Colonic mucosa (tissue), 4 donors: ENCODE measurements at regions not wholly inside any gene's neighbourhood (a gene's known extent, or its start where the extent isn't known, plus 50 kb on each side); places are given as distances from the start of the nearest gene placed in this dataset.

Experiments used
- DNase-seq: peaks from one replicate; pipeline ENCODE4 v3.0.0-alpha.2; 2020
- H3K27ac ChIP-seq: fragments of 200-600 bp; one replicate; pipeline ENCODE4 v1.8.0; 2021
- H3K27me3 ChIP-seq: fragments of 200-600 bp; one replicate; pipeline ENCODE4 v1.8.0; 2021
- H3K36me3 ChIP-seq: fragments of 200-600 bp; one replicate; pipeline ENCODE4 v1.8.0; 2021
- H3K4me1 ChIP-seq: fragments of 200-600 bp; one replicate; pipeline ENCODE4 v1.8.0; 2021; ENCODE audit warnings: mild to moderate bottlenecking
- H3K4me3 ChIP-seq: fragments of 200-600 bp; one replicate; pipeline ENCODE4 v1.8.0; 2021
- H3K9ac ChIP-seq, 2 donors: one replicate each; pipeline ENCODE4 v1.7.0; 2013; ENCODE audit warnings: control low read depth in 2 of 2, low read depth in 2 of 2, low read length in 2 of 2
- H3K9me3 ChIP-seq: fragments of 200-600 bp; one replicate; pipeline ENCODE4 v1.8.0; 2021
- intact Hi-C: fragments of 100-400 bp; cut with DNase I; formaldehyde crosslinking; loops from one replicate; pipeline ENCODE4 v1.14.1; 2022
- TF ChIP-seq, protein P1 (sequence below): fragments of 200-600 bp; IDR thresholded peaks from one replicate; pipeline ENCODE4 v1.8.0; 2022; ENCODE audit warnings: antibody characterized with exemption, mild to moderate bottlenecking
- donor health status: healthy.
- donor health status: DM: no; HTN: no; CAD: no.
- donor health status: DM: no; HTN: no; CAD: no.

DNA sequence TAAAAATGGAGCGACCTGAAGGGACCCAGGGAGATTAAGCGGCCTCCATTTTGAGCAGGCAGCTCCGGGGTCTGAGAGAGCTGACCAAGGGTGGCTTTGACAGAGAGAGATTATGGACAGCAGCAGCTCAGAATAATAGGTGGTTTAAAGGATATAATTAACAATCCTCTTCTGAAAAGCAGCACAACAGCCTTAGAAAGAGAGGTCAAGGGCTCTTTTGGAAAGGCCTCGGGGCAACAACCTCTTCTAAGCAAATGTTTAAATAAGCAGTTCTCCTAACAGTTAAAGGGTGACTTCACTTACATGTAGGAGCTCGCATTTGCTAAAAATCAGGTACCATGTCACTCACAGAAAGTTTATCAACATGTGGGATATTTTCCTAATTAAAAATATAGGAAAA, 87.2 kb upstream of the FRMD6 start:
- no peak overlapping the region for H3K9ac ChIP-seq

DNA sequence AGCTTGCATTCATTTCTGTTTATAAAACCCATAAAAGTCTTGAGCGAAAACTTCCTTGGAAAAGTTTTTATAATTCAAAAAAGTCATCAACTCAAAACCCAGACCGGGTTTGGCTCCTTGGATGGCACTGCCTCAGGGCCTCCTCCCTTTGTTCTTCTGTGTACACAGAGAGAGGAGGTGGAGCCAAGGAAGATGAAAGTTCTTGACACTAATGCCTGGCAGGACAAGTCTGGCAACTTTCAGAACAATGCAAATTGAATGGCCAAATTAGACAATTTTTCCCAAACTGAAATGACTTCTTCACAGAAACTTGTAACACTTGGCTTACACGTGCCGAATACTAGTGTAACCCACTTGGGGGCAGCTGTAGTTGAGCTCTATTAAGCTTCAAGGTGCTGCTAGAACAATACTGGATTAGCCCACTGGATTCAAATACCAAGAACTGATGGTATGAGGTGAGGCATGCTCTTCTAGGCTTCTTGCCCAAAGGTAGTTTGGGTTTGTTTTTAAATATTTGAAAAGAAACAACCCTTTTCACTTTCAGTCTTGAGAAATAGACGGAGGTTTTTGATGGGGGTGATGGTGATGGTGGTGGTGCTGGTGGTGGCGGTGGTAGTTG, 86.6 kb upstream of the FRMD6 start:
- Histone ChIP-seq H3K27me3 (no peaks in the 10 kb centered on the region), H3K9ac (no peak overlapping the region), H3K9me3 (no peaks in the 10 kb centered on the region), H3K36me3 (no peaks in the 10 kb centered on the region), H3K4me1 (no peaks in the 10 kb centered on the region), H3K27ac (no peak overlapping the region), H3K4me3 (no peak overlapping the region)
- intact Hi-C loops = no loop called here
- TF ChIP-seq, protein P1, sequence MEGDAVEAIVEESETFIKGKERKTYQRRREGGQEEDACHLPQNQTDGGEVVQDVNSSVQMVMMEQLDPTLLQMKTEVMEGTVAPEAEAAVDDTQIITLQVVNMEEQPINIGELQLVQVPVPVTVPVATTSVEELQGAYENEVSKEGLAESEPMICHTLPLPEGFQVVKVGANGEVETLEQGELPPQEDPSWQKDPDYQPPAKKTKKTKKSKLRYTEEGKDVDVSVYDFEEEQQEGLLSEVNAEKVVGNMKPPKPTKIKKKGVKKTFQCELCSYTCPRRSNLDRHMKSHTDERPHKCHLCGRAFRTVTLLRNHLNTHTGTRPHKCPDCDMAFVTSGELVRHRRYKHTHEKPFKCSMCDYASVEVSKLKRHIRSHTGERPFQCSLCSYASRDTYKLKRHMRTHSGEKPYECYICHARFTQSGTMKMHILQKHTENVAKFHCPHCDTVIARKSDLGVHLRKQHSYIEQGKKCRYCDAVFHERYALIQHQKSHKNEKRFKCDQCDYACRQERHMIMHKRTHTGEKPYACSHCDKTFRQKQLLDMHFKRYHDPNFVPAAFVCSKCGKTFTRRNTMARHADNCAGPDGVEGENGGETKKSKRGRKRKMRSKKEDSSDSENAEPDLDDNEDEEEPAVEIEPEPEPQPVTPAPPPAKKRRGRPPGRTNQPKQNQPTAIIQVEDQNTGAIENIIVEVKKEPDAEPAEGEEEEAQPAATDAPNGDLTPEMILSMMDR = no peak
- DNase-seq = peak; percentile 22

More for the DNA sequence above, 87.2 kb upstream of the FRMD6 start:
- Histone ChIP-seq H3K27me3 (no peaks in the 10 kb centered on the region), H3K27ac (no peak overlapping the region), H3K9me3 (no peaks in the 10 kb centered on the region), H3K36me3 (no peaks in the 10 kb centered on the region), H3K4me1 (no peaks in the 10 kb centered on the region), H3K4me3 (no peak overlapping the region)
- TF ChIP-seq, protein P1 = no peak
- no peak for DNase-seq
- intact Hi-C loops = no loop called here

DNA sequence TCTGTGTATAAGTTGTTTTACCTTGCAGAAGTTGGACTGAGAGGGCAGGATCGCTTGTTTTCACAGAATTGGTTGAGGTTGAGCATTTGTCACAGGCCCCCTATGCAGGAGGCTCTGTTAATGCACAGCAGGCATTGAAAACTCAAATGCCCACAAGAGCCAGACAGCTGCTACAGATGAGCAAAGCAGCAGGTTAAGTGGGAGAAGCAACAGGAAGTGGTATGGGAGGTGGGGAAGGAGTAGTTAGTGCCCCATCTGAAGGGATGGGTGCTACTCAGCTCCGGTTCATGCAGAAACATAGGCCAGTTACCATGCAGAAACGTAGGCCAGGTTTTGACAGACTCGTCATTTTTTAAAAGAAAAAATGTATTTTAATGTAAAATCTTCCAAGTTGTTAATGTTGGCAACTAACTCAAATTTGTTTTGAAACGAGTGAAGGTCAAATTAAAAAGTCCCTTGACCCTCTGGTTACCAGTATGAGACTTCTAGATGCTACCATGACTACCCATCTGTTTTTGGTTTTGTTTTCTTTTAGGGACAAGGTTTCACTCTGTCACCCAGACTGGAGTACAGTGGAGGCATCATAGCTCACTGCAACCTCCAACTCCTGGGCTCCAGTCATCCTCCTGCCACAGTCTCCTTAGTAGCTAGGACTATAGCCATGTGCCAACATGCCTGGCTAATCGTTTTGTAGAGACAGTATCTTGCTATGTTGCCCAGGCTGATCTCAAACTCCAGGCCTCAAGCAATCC, 84.7 kb upstream of the FRMD6 start:
- TF ChIP-seq, protein P1 = no peak
- no peaks in the 10 kb centered on the region for H3K4me1 ChIP-seq

DNA sequence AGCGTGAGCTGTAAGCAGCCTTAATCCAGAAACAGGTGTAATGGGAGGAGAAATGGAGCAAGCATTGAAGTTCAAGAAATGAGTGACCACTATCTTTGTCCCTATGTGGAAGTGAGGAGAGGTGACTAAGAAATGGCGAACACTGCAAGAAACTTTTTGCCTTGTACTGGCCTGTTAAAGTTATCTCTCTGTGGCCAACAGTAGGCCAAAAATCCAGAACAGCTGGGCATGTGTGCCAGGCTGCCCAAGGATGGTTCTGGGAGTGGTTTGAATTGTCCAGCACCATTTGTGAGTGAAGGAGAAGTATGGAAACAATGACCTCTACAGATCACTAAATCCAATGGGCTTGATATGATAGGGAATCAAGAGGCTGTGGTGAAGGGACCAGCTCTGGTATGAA, 83.3 kb upstream of the FRMD6 start:
- intact Hi-C loops = no loop called here
- H3K4me1 ChIP-seq = no peaks in the 10 kb centered on the region

More for the DNA sequence above, 84.7 kb upstream of the FRMD6 start:
- H3K36me3 ChIP-seq = no peaks in the 10 kb centered on the region
- no peak for DNase-seq
- no peak overlapping the region for H3K4me3 ChIP-seq
- intact Hi-C loops = no loop called here
- H3K9me3 ChIP-seq = no peaks in the 10 kb centered on the region
- no peak overlapping the region for H3K27ac ChIP-seq
- H3K27me3 ChIP-seq = no peaks in the 10 kb centered on the region
- H3K9ac ChIP-seq = no peak overlapping the region

DNA sequence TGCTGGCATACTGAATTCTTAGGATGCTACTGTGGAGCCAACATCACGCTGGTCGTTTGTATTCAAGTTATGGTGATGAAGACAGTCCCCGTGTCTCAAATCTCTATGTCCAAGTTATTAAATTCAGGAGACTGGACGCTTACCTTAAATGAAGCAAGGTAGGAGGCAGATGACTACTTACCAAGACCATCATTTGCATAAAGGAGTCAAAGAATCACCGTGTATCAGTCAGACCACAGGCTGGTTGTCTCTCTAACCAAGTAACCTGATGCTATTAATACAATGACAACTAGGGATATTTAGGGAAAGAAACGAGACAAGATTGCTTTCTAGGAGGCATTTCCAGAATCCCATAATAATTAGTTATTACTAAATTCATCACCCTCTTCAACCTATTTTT, 78.1 kb upstream of the FRMD6 start:
- no peaks in the 10 kb centered on the region for H3K27me3 ChIP-seq
- no peak overlapping the region for H3K9ac ChIP-seq
- no peaks in the 10 kb centered on the region for H3K9me3 ChIP-seq
- intact Hi-C loops = no loop called here
- TF ChIP-seq, protein P1 = no peak
- no peak for DNase-seq
- H3K27ac ChIP-seq = no peak overlapping the region
- no peaks in the 10 kb centered on the region for H3K36me3 ChIP-seq
- no peaks in the 10 kb centered on the region for H3K4me1 ChIP-seq
- no peak overlapping the region for H3K4me3 ChIP-seq

More for the DNA sequence above, 83.3 kb upstream of the FRMD6 start:
- no peak for DNase-seq
- Histone ChIP-seq H3K36me3 (no peaks in the 10 kb centered on the region), H3K27ac (no peak overlapping the region), H3K27me3 (no peaks in the 10 kb centered on the region), H3K4me3 (no peak overlapping the region), H3K9ac (no peak overlapping the region), H3K9me3 (no peaks in the 10 kb centered on the region)
- TF ChIP-seq, protein P1 = no peak
